GM10248 (cell line): ENCODE measurements at regions not wholly inside any gene's neighbourhood (a gene's known extent, or its start where the extent isn't known, plus 50 kb on each side); places are given as distances from the start of the nearest gene placed in this dataset.
A peak's percentile ranks its signal among the peaks of the same experiment; 100 is the strongest.

ENCODE experiments used
- CTCF ChIA-PET: fragments of 300-600 bp; sonication (Branson Sonifier 250); formaldehyde crosslinking; extraction: SDS; loops from one replicate; lab custom pipeline; 2021; ENCODE audit warnings: antibody characterized with exemption; lab: Yijun Ruan, JAX
- POLR2A ChIA-PET: fragments of 350-650 bp; sonication (Branson Sonifier 250); formaldehyde crosslinking; extraction: SDS; loops from one replicate; lab custom pipeline; 2020; ENCODE audit warnings: antibody characterized with exemption; lab: Yijun Ruan, JAX
- DNase-seq: peaks from one replicate; pipeline ENCODE4 v3.0.0; 2012; ENCODE audit errors: extremely low spot score
- CTCF ChIP-seq: IDR thresholded peaks from 2 replicates; pipeline ENCODE4 v1.5.1; 2012; ENCODE audit warnings: mild to moderate bottlenecking, low read depth; ENCODE audit errors: extremely low read depth, missing control alignments, control extremely low read depth

GRCh38 chr13:97809576-97809975, 143.9 kb upstream of the IPO5 start:
- TF ChIP-seq CTCF, result no peak
- CTCF ChIA-PET, result interaction anchor here (1.5 kb wide), 1 partner anchor 10 kb away, joined by 5 read pairs; no protein-coding TSS in a partner anchor
- POLR2A ChIA-PET, result no interaction called here
- DNase-seq, result no peak

GRCh38 chr13:97810152-97810551, 143.3 kb upstream of the IPO5 start:
- POLR2A ChIA-PET, result no interaction called here
- TF ChIP-seq CTCF, result peak; percentile 21
- no peak for DNase-seq
- CTCF ChIA-PET, result interaction anchor here (1.5 kb wide), 1 partner anchor 10 kb away, joined by 5 read pairs; no protein-coding TSS in a partner anchor

- CTCF ChIA-PET, result interaction anchor here (1.0 kb wide), 1 partner anchor 9 kb away, joined by 3 read pairs; no protein-coding TSS in a partner anchor
- POLR2A ChIA-PET, result no interaction called here
- DNase-seq, result no peak
- no peak for TF ChIP-seq CTCF
Observed at GRCh38 chr13:97822377-97822776, 131.1 kb upstream of the IPO5 start.

GRCh38 chr13:97826421-97827012, 127.0 kb upstream of the IPO5 start:
- CTCF ChIA-PET, result interaction anchor here (0.7 to 1.2 kb wide), 2 partner anchors 14 to 16 kb away, joined by 3 read pairs; no protein-coding TSS in a partner anchor
- no peak for TF ChIP-seq CTCF
- POLR2A ChIA-PET, result no interaction called here
- DNase-seq, result no peak

- no peak for DNase-seq
- ChIA-PET CTCF (no interaction called here), POLR2A (no interaction called here)
- TF ChIP-seq CTCF, result no peak
Observed at GRCh38 chr13:97834250-97834649, 119.2 kb upstream of the IPO5 start.

GRCh38 chr13:97843189-97843588, 110.3 kb upstream of the IPO5 start:
- no peak for TF ChIP-seq CTCF
- ChIA-PET CTCF (interaction anchor here (1.4 kb wide), 1 partner anchor 13 kb away, joined by 4 read pairs; no protein-coding TSS in a partner anchor), POLR2A (no interaction called here)
- DNase-seq, result no peak
